DMS53 treated with DMSO at 0.1 percent for 48 hours (cell line): ENCODE measurements at regions not wholly inside any gene's neighbourhood (a gene's known extent, or its start where the extent isn't known, plus 50 kb on each side); places are given as distances from the start of the nearest gene placed in this dataset.
A peak's percentile ranks its signal among the peaks of the same experiment; 100 is the strongest.
"Not testable (repeated sequence)": the region's sequence is repeated elsewhere in the genome, so short reads cannot be mapped to it uniquely, and the experiment has no call there.

Experiments
- DNase-seq: peaks from one replicate; lab custom pipeline; 2025; ENCODE audit not compliant: unreplicated experiment; lab: John Stamatoyannopoulos, UW

DNA sequence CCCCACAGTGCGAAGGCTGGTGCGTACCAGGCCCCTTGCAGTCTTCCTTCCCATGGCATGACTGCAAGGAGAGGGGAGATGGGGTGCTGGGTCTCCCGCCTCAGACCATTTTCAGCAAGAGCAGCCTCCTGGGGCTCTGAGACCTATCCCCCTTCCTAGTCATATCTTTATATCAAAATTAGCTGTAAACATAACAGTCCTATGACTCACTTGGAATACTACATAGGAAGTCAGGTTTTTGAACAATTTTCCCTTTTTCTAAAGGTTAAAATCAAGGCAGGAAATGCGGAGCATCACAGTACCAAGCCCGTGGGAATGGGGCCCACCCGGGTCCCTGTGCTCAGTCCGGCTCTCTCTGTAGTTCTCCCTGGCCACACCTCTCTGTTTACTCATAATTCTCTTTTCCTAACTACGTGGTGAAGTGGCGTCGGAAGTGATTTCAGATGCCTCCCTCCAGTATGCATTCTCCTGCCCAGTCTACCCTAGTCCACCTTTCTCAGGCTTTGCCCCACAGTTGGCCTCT is 109.8 kb upstream of the TMEM170B start:
- peak; percentile 65 for DNase-seq

DNA sequence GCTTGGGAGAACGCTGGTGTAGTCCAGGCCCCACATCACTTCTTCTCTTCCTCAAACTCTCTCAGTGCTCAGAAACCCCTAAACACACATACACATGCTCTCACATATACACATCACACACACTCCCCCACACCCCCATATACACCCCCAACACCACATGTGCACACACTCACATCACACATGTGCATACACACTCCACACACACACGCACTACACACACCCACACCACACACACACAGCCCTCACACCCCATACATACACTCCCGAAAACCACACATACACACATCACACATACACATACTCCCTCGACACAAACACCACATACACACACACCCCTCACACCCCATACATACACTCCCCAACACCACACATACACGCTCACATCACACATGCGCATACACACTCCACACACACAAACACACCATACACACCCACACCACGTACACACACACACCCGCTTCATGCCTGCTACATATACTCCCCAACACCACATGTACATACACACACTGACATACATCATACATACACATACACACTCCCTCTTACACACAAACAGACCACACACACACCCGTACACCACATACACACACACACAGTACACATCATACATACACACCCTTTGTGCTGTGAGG is 110.3 kb upstream of the TMEM170B start:
- DNase-seq, result no peak

- DNase-seq, result no peak
Observed at GRCh38 chr6:11426571-11426970, 111.0 kb upstream of the TMEM170B start.

- no peak for DNase-seq
Observed at GRCh38 chr6:11425876-11426275, 111.7 kb upstream of the TMEM170B start.

- DNase-seq, result no peak
Observed at GRCh38 chr6:11425431-11425871, 112.1 kb upstream of the TMEM170B start.

DNA sequence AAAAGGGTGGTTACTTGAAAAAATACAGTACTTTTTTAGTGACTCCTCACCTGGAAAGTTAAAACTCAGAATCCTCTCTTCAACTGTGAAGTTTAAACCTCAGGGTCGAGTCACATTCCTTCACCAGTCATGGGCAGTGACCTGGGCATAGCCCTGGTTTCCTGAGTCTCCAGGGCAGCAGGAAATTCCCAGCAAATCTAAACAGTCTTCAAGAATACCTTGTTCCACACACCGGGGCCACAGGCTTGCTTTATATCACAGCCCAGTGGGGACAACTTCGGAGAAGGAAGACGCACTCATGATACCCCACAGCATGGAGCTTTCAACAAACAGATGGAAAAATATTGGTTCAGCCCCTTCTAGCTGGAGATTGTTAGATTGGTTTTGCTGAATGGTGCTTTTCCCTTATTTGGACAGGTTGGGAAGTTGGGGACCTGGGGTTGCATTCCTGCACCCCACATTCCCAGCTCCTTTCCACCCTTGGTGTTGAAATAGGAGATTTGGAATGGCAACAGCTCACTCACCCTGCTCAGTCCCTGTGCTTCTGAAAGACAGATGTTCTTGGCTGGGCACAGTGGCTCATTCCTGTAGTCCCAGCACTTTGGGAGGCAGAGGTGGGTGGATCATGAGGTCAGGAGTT is 113.0 kb upstream of the TMEM170B start:
- DNase-seq, result no peak

- no peak for DNase-seq
Observed at GRCh38 chr6:11423667-11424066, 113.9 kb upstream of the TMEM170B start.

- no peak for DNase-seq
Observed at GRCh38 chr6:11423072-11423471, 114.5 kb upstream of the TMEM170B start.

DNA sequence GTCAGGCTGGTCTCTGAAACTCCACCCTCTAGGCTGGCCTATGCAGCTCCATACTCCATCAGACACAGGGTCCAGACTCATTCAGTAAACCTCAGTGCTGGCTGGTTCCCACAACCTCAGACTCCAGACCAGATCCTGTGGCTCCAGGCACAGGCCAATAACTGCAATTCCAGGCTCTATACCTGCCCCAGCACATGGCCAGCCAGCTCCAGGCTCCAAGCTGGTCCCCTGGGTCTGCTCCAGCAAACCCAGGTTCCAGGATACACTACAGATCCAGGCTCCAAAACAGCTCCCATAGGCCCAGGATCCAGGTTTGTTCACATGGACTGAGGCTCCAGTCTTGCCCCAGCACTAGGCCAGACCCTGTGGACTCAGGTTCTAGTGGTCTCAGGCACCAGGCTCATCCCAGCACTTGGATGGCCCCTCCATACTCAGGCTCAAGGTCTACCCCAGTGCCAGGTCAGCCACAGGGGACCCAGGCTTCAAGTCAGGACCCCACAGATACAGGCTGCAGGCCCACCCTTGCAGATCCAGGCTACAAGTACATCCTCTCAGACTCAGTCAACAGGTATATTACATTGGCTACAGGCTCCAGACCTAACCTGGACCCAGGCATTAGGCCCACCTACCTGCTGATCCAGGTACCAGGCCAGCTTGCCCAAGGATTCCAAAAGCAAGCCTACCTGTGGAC is 117.6 kb upstream of the TMEM170B start:
- no peak for DNase-seq

GRCh38 chr6:11418290-11418905 is 119.2 kb upstream of the TMEM170B start:
- no peak for DNase-seq

DNA sequence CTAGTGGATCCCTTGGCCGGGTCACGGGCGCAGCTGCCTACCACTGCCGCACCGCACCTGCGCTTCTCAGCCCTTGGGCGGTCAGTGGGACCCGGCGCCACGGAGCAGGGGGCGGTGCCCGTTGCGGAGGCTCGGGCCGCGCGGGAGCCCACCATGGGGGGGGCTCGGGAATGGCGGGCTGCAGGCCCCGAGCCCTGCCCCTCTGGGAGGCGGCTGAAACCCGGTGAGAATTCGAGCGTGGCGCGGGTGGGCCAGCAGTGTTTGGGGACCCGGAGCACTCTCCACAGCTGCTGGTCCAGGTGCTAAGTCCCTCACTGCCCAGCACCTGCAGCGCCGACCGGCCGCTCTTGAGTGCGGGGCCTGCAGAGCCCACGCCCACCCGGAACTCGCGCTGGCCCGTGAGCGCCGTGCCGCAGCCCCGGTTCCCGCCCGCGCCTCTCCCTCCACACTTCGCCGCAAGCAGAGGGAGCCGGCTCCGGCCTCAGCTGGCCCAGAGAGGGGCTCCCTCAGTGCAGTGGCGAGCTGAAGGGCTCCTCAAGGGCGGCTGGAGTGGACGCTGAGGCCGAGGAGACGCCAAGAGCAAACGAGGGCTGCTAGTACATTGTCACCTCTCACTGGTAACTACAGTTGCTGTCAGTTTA is 120.5 kb upstream of the TMEM170B start:
- no peak for DNase-seq

DNA sequence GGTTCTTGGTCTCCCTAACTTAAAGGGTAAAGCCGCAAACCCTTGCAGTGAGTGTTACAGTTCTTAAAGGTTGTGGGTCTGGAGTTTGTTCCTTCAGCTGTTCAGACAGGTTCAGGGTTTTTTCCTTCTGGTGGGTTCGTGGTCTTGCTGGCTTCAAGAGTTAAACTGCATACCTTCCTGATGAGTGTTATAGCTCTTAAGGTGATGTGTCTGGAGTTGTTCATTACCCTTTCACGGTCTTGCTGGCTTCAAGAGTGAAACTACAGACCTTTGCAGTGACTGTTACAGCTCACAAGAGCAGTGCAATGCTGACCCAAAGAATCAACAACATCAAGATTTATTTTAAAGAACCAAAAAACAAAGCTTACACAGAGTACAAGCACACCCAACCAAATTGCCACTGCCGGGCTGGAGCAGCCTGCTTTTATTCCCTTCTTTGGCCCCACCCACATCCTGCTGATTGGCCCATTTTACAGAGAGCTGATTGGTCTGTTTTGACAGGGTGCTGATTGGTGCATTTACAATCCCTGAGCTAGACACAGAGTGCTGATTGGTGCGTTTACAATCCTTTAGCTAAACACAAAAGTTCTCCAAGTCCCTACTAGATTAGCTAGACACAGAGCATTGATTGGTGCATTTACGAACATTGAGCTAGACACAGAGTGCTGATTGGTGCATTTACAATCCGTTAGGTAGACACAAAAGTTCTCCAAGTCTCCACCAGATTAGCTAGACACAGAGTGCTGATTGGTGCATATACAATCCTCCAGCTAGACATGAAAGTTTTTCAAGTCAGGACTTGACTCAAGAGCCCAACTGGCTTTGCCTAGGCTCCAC is 121.2 kb upstream of the TMEM170B start:
- DNase-seq, result not testable (repeated sequence)

- no peak for DNase-seq
Observed at GRCh38 chr6:11415557-11415956, 122.0 kb upstream of the TMEM170B start.

DNA sequence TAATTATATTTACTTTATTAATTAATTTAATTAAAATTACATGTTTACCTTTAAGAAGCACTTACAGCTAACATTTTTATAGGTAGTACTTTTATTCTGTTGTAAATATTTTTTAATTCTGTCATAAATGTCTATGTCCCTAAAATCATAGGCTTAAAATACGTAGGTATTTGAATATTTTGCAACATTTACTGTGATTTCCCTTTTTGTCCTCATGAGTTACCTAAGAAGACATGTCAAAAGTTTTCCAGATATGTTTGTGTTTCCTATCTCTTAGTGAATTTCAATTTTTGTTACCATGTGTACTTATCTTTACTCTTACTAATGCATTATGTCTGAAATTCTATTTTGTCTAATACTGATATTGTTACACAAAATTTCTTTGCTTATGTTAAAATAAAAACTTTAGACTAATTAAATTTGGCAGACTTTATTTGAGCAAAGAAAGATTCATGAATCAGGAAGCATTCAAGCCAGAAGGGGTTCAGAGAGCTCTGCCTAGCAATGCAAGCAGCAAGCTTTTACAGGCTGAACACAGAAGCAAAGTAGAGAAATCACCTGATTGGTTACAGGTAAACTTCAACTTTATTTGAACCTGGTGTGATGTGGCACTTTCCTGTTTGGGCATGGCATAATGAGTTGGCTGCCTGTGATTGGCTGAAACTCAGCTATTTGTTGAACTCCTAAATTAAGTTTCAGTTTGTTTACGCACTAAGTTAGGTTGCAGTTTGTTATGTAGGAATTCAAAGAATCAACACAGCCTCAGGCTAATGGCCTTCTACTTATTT is 123.2 kb upstream of the TMEM170B start:
- DNase-seq, result no peak

DNA sequence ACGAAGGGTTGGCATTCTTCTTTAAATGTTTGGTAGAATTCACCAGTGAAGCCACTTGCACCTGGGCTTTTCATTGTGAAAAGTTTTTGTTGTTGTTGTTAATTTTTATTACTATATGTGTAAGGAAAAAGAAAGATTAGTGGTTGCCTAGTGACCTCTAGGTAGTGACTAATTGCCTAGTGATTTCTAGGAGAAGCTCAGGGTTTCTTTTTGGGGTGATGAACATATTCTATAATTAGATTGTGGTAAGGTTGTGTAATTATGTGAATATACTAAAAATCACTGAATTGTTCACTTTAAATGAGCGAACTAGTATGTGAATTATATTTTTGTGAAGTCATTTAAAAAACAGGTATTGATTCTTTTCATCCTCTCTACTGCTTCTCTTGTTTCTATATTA is 123.8 kb upstream of the TMEM170B start:
- no peak for DNase-seq

DNA sequence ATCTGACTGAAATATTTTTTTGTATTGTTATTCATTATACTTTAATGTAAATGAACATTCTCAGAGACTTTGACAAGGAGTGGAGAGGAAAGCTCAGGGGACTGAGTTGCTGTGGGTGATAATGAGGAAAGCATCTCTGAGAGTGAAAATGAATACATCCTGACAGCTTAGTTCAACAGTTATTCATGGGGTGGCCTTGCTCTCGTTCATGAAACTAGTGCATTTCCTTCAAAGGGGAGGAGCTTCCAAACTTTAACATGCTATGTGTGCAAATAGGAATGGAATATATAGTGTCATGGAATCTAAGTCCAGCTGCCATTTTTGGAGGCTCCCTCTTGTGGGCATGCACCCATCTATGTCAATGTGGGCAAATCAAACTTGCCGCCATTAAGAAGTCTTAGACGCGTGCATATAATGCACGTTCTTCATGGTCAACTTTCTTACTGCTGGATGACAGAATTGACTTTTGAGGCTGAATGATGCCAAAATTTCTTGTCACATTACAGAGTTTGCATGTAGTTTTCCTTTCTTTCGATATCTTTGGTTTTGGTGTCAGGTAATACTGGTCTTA is 124.3 kb upstream of the TMEM170B start:
- DNase-seq, result no peak

DNA sequence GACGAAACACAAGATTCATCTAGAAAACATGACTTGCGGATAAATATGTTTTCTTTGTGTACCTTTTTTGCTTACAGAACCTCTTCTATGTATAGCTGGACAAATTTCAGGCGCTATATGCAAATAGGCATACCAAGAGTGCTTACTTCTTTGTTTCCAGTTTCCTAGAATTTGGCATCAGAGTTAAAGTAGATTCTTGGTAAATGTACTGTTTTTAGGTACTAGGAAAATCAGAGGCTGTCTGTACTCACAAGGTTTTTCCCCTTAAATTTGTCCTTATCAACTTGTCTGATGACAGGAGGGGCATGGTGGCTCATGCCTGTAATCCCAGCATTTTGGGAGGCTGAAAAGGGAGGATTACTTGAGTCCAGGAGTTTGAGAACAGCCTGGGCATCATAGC is 124.9 kb upstream of the TMEM170B start:
- no peak for DNase-seq

- DNase-seq, result no peak
Observed at GRCh38 chr6:11412011-11412424, 125.5 kb upstream of the TMEM170B start.

- DNase-seq, result no peak
Observed at GRCh38 chr6:11411593-11411992, 126.0 kb upstream of the TMEM170B start.
